ENCODE measurements at regions not wholly inside any gene's neighbourhood (a gene's known extent, or its start where the extent isn't known, plus 50 kb on each side); places are given as distances from the start of the nearest gene placed in this dataset.

DNA sequence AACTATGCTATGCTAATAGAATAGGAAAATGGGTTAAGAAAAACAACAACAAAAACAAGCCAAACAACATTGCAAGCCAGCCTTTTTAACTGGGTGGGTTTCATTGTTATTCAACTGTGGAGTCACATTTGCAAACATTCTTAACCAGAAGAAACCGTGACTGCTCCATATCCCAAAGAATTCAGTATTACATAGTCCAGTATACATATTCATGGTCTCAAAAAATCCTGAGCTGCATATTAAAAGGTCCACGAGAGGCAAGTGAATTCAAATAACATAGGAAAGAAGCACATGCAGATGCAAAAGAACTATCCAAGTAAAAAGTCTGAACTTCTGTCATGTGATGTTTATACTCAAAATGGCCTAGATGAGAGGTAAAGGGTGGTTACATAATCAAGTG, 179.1 kb upstream of the ETAA1 start:
- TF ChIP-seq, protein P1, sequence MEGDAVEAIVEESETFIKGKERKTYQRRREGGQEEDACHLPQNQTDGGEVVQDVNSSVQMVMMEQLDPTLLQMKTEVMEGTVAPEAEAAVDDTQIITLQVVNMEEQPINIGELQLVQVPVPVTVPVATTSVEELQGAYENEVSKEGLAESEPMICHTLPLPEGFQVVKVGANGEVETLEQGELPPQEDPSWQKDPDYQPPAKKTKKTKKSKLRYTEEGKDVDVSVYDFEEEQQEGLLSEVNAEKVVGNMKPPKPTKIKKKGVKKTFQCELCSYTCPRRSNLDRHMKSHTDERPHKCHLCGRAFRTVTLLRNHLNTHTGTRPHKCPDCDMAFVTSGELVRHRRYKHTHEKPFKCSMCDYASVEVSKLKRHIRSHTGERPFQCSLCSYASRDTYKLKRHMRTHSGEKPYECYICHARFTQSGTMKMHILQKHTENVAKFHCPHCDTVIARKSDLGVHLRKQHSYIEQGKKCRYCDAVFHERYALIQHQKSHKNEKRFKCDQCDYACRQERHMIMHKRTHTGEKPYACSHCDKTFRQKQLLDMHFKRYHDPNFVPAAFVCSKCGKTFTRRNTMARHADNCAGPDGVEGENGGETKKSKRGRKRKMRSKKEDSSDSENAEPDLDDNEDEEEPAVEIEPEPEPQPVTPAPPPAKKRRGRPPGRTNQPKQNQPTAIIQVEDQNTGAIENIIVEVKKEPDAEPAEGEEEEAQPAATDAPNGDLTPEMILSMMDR (IDR thresholded peaks at IDR 0.05): no peak
- intact Hi-C loops (cut with micrococcal nuclease): no loop called here
- Mint-ChIP-seq H3K9me3 (peaks cover 5% of the 10 kb centered on the region), H3K4me3 (no peak overlapping the region), H3K27me3 (peaks cover 1% of the 10 kb centered on the region), H3K27ac (no peak overlapping the region), H3K4me1 (ENCODE audit: low read depth) (no peaks in the 10 kb centered on the region), H3K36me3 (ENCODE audit: low read depth) (no peaks in the 10 kb centered on the region)
- DNase-seq (no peak), ATAC-seq (no peak)
- ChIA-PET POLR2A (no interaction called here), CTCF (no interaction called here)

GRCh38 chr2:67219651-67220050, 177.5 kb upstream of the ETAA1 start:
- Mint-ChIP-seq H3K4me1 (ENCODE audit: low read depth) (no peaks in the 10 kb centered on the region), H3K4me3 (no peak overlapping the region), H3K27ac (no peak overlapping the region), H3K9me3 (peaks cover 5% of the 10 kb centered on the region), H3K27me3 (no peaks in the 10 kb centered on the region), H3K36me3 (ENCODE audit: low read depth) (no peaks in the 10 kb centered on the region)
- intact Hi-C loops (cut with micrococcal nuclease): no loop called here
- CTCF ChIA-PET: no interaction called here
- TF ChIP-seq, protein P1 (IDR thresholded peaks at IDR 0.05): no peak
- DNase-seq (no peak), ATAC-seq (no peak)
- POLR2A ChIA-PET: no interaction called here

DNA sequence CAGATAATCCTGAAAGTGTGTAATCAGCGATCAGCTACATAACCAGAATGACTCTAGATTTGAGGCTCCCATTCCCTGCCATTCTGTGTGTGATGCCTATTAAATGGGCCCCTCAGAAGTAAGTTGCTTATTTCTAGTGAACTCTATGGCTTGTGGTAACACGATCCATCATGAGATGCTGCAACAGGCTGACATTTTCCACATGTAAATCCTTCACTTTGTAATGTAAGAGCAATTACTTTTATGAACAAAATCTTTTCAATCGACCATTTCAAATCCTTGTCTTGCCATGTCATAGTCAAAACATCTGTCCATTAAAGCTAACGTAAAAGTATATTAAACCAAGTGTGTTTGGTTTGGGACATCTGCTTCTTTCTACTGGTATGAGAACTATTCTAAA, 175.9 kb upstream of the ETAA1 start:
- intact Hi-C loops (cut with micrococcal nuclease): no loop called here
- TF ChIP-seq, protein P1 (IDR thresholded peaks at IDR 0.05): no peak
- Mint-ChIP-seq H3K9me3 (peaks cover 4% of the 10 kb centered on the region), H3K36me3 (ENCODE audit: low read depth) (no peaks in the 10 kb centered on the region), H3K27ac (no peak overlapping the region), H3K4me3 (no peak overlapping the region), H3K27me3 (no peaks in the 10 kb centered on the region), H3K4me1 (ENCODE audit: low read depth) (no peaks in the 10 kb centered on the region)
- ATAC-seq (no peak), DNase-seq (no peak)
- ChIA-PET POLR2A (no interaction called here), CTCF (no interaction called here)

GRCh38 chr2:67225287-67225973, 171.7 kb upstream of the ETAA1 start:
- intact Hi-C loops (cut with micrococcal nuclease): no loop called here
- ATAC-seq: no peak
- H3K27me3 Mint-ChIP-seq: no peaks in the 10 kb centered on the region
- DNase-seq: no peak
- H3K9me3 Mint-ChIP-seq: no peaks in the 10 kb centered on the region
- H3K4me1 Mint-ChIP-seq (ENCODE audit: low read depth): no peaks in the 10 kb centered on the region
- TF ChIP-seq, protein P1 (IDR thresholded peaks at IDR 0.05): no peak
- H3K36me3 Mint-ChIP-seq (ENCODE audit: low read depth): no peaks in the 10 kb centered on the region
- no peak overlapping the region for H3K27ac Mint-ChIP-seq
- ChIA-PET CTCF (no interaction called here), POLR2A (no interaction called here)
- H3K4me3 Mint-ChIP-seq: no peak overlapping the region

DNA sequence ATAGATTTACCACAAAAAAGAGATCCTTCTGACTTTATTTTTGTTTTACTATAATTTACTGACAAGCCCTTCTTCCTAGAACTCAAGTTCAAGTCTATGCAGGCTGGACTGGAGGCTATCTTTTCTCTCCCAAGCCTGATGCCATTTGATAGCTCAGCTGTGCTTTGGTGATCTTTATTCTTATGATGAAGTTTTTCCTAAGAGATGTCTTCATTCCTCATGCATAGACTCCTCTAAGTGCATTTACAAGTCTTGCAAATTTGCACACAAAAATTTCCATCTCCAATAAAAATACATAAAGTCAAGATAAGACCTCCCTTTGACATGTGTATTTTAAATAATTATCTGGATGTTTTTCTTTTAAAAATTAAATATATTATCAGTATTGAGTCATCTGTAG, 167.4 kb upstream of the ETAA1 start:
- H3K27me3 Mint-ChIP-seq: peaks cover 1% of the 10 kb centered on the region

More for the DNA sequence above, 167.4 kb upstream of the ETAA1 start:
- ChIA-PET CTCF (no interaction called here), POLR2A (no interaction called here)
- Mint-ChIP-seq H3K4me1 (ENCODE audit: low read depth) (no peaks in the 10 kb centered on the region), H3K36me3 (ENCODE audit: low read depth) (no peaks in the 10 kb centered on the region), H3K27ac (no peak overlapping the region), H3K4me3 (no peak overlapping the region), H3K9me3 (no peaks in the 10 kb centered on the region)
- intact Hi-C loops (cut with micrococcal nuclease): no loop called here
- TF ChIP-seq, protein P1 (IDR thresholded peaks at IDR 0.05): no peak
- no peak for ATAC-seq
- DNase-seq: no peak

Data from activated CD8-positive, alpha-beta T cell treated with anti-CD3 and anti-CD28 coated beads for 36 hours (primary cell).